ENCODE measurements at regions not wholly inside any gene's neighbourhood (a gene's known extent, or its start where the extent isn't known, plus 50 kb on each side); places are given as distances from the start of the nearest gene placed in this dataset.

DNA sequence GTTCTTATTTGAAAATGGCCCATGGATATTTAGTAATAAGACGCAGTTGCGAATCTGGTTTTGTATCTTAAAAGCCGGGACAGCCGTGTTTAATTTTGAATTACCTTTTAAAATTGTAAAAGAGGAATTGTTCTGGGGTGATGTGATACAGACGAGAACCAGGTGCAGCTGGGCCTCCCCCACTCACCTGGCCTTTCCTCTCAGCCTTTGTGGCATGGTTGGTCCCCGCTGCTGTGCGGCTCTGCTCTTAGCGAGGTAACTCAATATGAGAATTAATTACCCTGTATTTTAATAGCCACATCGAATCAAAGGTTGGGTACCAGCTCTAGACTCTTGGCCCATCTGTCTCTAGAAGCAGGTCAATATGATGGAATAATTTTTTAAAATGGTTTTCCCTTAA lies 56.5 kb upstream of the DACT2 start:
- TF ChIP-seq MTA3 (IDR thresholded peaks at IDR 0.05; ENCODE audit: borderline replicate concordance, low read length) (no peak), GATAD2B (conservative IDR thresholded peaks at IDR 0.05; ENCODE audit: low read depth) (no peak), TCF3 (IDR thresholded peaks at IDR 0.05; ENCODE audit: borderline replicate concordance, insufficient read depth, low read depth, low read length) (no peak), POLR2AphosphoS5 (IDR thresholded peaks at IDR 0.05; ENCODE audit: low read length) (no peak), FOS (IDR thresholded peaks at IDR 0.05; ENCODE audit: borderline replicate concordance, extremely low read depth, insufficient read length) (no peak), SP1 (IDR thresholded peaks at IDR 0.05; ENCODE audit: low read depth, low read length) (no peak), MEF2A (IDR thresholded peaks at IDR 0.05; ENCODE audit: insufficient read depth, low read depth, low read length) (no peak), CTCF (IDR thresholded peaks at IDR 0.05 in 2 of 3, conservative IDR thresholded peaks at IDR 0.05 in 1 of 3; ENCODE audit: control insufficient read depth in 2 of 3, extremely low read depth in 1 of 3, insufficient read depth in 1 of 3, low read depth in 3 of 3, low read length in 3 of 3) (no peak), MTA2 (IDR thresholded peaks at IDR 0.05; ENCODE audit: low read depth) (no peak), RFX5 (IDR thresholded peaks at IDR 0.05; ENCODE audit: low read depth, low read length) (no peak), SIN3A (IDR thresholded peaks at IDR 0.05; ENCODE audit: low read depth, low read length) (no peak), RAD21 (IDR thresholded peaks at IDR 0.05; ENCODE audit: insufficient read depth, low read depth, low read length) (no peak), ZNF207 (IDR thresholded peaks at IDR 0.05; ENCODE audit: borderline replicate concordance) (no peak)
